PC-3 (cell line): ENCODE measurements at regions not wholly inside any gene's neighbourhood (a gene's known extent, or its start where the extent isn't known, plus 50 kb on each side); places are given as distances from the start of the nearest gene placed in this dataset.

ENCODE experiments used
- ATAC-seq: fragments of 200-7000 bp; cut with Tn5 transposase; 2 replicates; pipeline ENCODE4 v1.9.1; 2020; ENCODE audit warnings: mild to moderate bottlenecking, moderate library complexity
- BruUV-seq: library from RNA; stranded (reverse); fragments of 400-500 nt; replicated peaks from 2 replicates; lab custom pipeline; 2021; lab: Mats Ljungman, UMichigan
- CTCF ChIA-PET: fragments of 300-600 bp; sonication (Branson Sonifier 250); formaldehyde crosslinking; loops from one replicate; lab custom pipeline; 2022; ENCODE audit warnings: antibody characterized with exemption; lab: Charles Lee
- POLR2A ChIA-PET: fragments of 300-600 bp; sonication (Branson Sonifier 250); formaldehyde crosslinking; loops from one replicate; lab custom pipeline; 2022; ENCODE audit warnings: antibody characterized with exemption; ENCODE audit not compliant: unreplicated experiment; lab: Charles Lee
- DNase-seq: peaks from one replicate; pipeline ENCODE4 v3.0.0-alpha.2; 2015
- H2AFZ ChIP-seq: fragments of 300-600 bp; sonication (generic); 2 replicates; pipeline ENCODE4 v1.6.0; 2016; ENCODE audit warnings: antibody characterized with exemption, low read length
- H3F3A ChIP-seq: fragments of 300-600 bp; sonication (generic); one replicate; pipeline ENCODE4 v1.6.0; 2017; ENCODE audit warnings: antibody characterized with exemption, low read length, control low read depth, mild to moderate bottlenecking; ENCODE audit not compliant: unreplicated experiment
- H3K27ac ChIP-seq: fragments of 300-600 bp; sonication (generic); 2 replicates; pipeline ENCODE4 v1.5.1; 2016; ENCODE audit warnings: mild to moderate bottlenecking, low read length
- H3K27me3 ChIP-seq: fragments of 300-600 bp; sonication (generic); 2 replicates; pipeline ENCODE4 v1.6.1; 2016; ENCODE audit warnings: low read length, mixed read lengths
- H3K36me3 ChIP-seq: fragments of 300-600 bp; sonication (generic); 2 replicates; pipeline ENCODE4 v1.6.1; 2016; ENCODE audit warnings: low read depth, mixed run types, low read length, mixed read lengths
- H3K4me1 ChIP-seq: fragments of 300-600 bp; sonication (generic); 2 replicates; pipeline ENCODE4 v1.5.1; 2016; ENCODE audit warnings: low read length; ENCODE audit not compliant: insufficient read depth
- H3K4me2 ChIP-seq: fragments of 300-600 bp; sonication (generic); 2 replicates; pipeline ENCODE4 v1.6.0; 2016; ENCODE audit warnings: low read length
- H3K4me3 ChIP-seq: fragments of 300-600 bp; sonication (generic); 2 replicates; pipeline ENCODE4 v1.5.1; 2016; ENCODE audit warnings: mild to moderate bottlenecking, low read length, mixed read lengths
- H3K79me2 ChIP-seq: fragments of 300-600 bp; sonication (generic); 2 replicates; pipeline ENCODE4 v1.6.1; 2017; ENCODE audit warnings: low read length, mixed read lengths
- H3K9ac ChIP-seq: fragments of 300-600 bp; sonication (generic); 2 replicates; pipeline ENCODE4 v1.6.0; 2016; ENCODE audit warnings: mild to moderate bottlenecking, low read length
- H3K9me2 ChIP-seq: fragments of 300-600 bp; sonication (generic); replicated peaks from 2 replicates; pipeline ENCODE4 v1.6.1; 2016; ENCODE audit warnings: mixed run types, low read length, mixed read lengths
- H3K9me3 ChIP-seq: fragments of 300-600 bp; sonication (generic); 2 replicates; pipeline ENCODE4 v1.6.1; 2016; ENCODE audit warnings: low read length, mixed read lengths
- H4K20me1 ChIP-seq: fragments of 300-600 bp; sonication (generic); 2 replicates; pipeline ENCODE4 v1.6.1; 2016; ENCODE audit warnings: low read length, mixed read lengths
- EZH2 ChIP-seq: fragments of 300-600 bp; sonication (generic); IDR thresholded peaks from one replicate; pipeline ENCODE4 v1.6.1; 2017; ENCODE audit warnings: antibody characterized with exemption, mild to moderate bottlenecking, low read length; ENCODE audit not compliant: unreplicated experiment
- EZH2phosphoT487 ChIP-seq: fragments of 300-600 bp; sonication (generic); IDR thresholded peaks from 2 replicates; pipeline ENCODE4 v1.6.1; 2018; ENCODE audit warnings: mild to moderate bottlenecking, antibody characterized with exemption, low read length, borderline replicate concordance
- intact Hi-C: fragments of 100-400 bp; cut with micrococcal nuclease; formaldehyde crosslinking; loops from 2 replicates; pipeline ENCODE4 v1.9.0; 2023
- TF ChIP-seq, protein P1 (sequence below): fragments of 300-600 bp; sonication (generic); conservative IDR thresholded peaks from 2 replicates; pipeline ENCODE4 v1.5.1; 2017; ENCODE audit warnings: antibody characterized with exemption, low read depth, mild to moderate bottlenecking, low read length

DNA sequence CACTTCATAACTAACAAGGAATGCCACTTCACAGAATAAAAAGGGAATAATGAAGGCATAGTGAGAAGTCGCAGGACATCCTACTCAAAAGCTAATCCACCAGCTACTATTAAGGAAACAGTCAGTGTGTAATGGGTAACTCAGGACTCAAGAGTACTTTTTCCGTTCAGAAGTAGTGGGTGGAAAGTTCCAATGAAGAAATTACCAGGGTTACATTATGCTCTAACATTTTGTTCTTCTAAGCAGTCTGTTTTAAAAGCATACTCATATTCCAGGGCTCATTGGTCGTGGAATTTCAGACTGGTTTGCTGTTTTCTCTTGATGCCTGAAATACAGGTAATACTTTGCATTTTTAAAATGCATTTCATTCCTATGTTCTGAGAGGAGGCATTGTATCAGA, 222.4 kb upstream of the IRS2 start:
- Histone ChIP-seq H3K9me2 (no peaks in the 10 kb centered on the region), H3K9ac (no peak overlapping the region), H3K27me3 (no peaks in the 10 kb centered on the region), H4K20me1 (no peaks in the 10 kb centered on the region), H3K36me3 (no peaks in the 10 kb centered on the region), H3K4me2 (no peak overlapping the region), H3F3A (no peaks in the 10 kb centered on the region), H3K9me3 (no peaks in the 10 kb centered on the region), H3K79me2 (no peaks in the 10 kb centered on the region), H2AFZ (no peak overlapping the region), H3K4me1 (peaks cover 50% of the 10 kb centered on the region), H3K4me3 (no peak overlapping the region), H3K27ac (no peak overlapping the region)
- ChIA-PET POLR2A (no interaction called here), CTCF (no interaction called here)
- TF ChIP-seq EZH2phosphoT487 (no peak), EZH2 (no peak)
- TF ChIP-seq, protein P1, sequence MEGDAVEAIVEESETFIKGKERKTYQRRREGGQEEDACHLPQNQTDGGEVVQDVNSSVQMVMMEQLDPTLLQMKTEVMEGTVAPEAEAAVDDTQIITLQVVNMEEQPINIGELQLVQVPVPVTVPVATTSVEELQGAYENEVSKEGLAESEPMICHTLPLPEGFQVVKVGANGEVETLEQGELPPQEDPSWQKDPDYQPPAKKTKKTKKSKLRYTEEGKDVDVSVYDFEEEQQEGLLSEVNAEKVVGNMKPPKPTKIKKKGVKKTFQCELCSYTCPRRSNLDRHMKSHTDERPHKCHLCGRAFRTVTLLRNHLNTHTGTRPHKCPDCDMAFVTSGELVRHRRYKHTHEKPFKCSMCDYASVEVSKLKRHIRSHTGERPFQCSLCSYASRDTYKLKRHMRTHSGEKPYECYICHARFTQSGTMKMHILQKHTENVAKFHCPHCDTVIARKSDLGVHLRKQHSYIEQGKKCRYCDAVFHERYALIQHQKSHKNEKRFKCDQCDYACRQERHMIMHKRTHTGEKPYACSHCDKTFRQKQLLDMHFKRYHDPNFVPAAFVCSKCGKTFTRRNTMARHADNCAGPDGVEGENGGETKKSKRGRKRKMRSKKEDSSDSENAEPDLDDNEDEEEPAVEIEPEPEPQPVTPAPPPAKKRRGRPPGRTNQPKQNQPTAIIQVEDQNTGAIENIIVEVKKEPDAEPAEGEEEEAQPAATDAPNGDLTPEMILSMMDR, result no peak
- DNase-seq (no peak), ATAC-seq (no peak)
- intact Hi-C loops, result no loop called here
- no TSS peak for BruUV-seq

DNA sequence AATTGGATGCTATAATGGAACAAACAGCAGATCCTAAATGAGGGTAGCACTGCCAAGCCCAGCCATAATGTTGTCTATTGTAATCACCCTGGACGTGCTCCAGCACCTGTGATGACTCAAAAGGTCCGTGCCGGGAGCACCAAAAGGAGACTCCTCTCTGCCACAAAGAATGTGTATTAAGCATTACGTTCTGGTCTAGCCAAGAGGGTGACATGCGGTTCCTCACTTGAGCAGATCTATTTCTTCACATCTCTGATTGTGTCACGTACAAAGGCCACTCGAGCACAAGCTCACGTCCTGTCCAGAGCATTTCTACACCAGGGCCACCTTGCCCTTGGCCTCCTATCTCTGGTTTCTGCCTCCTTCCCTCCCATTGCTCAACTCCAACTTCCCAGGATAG, 219.9 kb upstream of the IRS2 start:
- no peaks in the 10 kb centered on the region for H3K9me2 ChIP-seq
- peak overlapping the region; percentile 22; the same call in 1 of the 2 replicates for H3K9ac ChIP-seq
- no peaks in the 10 kb centered on the region for H3K9me3 ChIP-seq
- intact Hi-C loops, result no loop called here
- no peaks in the 10 kb centered on the region for H4K20me1 ChIP-seq
- peak overlapping the region; percentile 33; the same call in 1 of the 2 replicates for H2AFZ ChIP-seq
- peak overlapping the region; percentile 67 for H3K4me2 ChIP-seq
- H3K27me3 ChIP-seq, result no peaks in the 10 kb centered on the region
- H3K36me3 ChIP-seq, result no peaks in the 10 kb centered on the region
- TF ChIP-seq EZH2 (no peak), EZH2phosphoT487 (no peak)
- TF ChIP-seq, protein P1, result no peak
- CTCF ChIA-PET, result no interaction called here
- DNase-seq (peak; percentile 94), ATAC-seq (peak; percentile 83)
- H3K4me1 ChIP-seq, result peaks cover 39% of the 10 kb centered on the region
- H3K79me2 ChIP-seq, result no peaks in the 10 kb centered on the region
- H3K4me3 ChIP-seq, result no peak overlapping the region
- no peaks in the 10 kb centered on the region for H3F3A ChIP-seq
- H3K27ac ChIP-seq, result peak overlapping the region; percentile 75
- POLR2A ChIA-PET, result no interaction called here
- BruUV-seq, result no TSS peak

DNA sequence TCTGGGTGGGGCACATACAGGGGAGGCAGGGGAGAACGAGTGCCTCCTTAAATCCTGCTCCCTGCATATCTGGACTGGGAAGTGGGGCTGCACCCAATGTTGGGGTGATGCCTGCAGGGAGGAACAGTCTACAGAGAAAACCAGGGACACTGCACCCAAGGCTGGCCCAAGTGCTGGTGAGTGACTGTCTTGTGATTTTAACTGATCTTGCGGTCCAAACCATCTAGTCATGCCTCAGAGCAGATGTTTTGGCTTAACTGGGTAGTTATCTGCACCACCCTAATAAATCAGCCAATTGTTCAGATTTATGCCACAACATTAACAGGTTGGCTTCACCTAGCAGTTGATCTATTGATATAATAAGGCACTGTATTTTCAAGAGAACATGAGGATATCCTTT, 219.2 kb upstream of the IRS2 start:
- H3K36me3 ChIP-seq, result no peaks in the 10 kb centered on the region
- H4K20me1 ChIP-seq, result no peaks in the 10 kb centered on the region
- ATAC-seq, result no peak
- peak overlapping the region; percentile 75 for H3K27ac ChIP-seq
- H2AFZ ChIP-seq, result no peak overlapping the region
- no TSS peak for BruUV-seq
- no peak for DNase-seq
- intact Hi-C loops, result no loop called here
- no peaks in the 10 kb centered on the region for H3K27me3 ChIP-seq
- no peak overlapping the region for H3K9ac ChIP-seq
- no peaks in the 10 kb centered on the region for H3K79me2 ChIP-seq
- TF ChIP-seq, protein P1, result no peak
- TF ChIP-seq EZH2 (no peak), EZH2phosphoT487 (no peak)
- no peaks in the 10 kb centered on the region for H3K9me3 ChIP-seq
- CTCF ChIA-PET, result no interaction called here
- H3K9me2 ChIP-seq, result no peaks in the 10 kb centered on the region
- H3K4me3 ChIP-seq, result no peak overlapping the region
- peak overlapping the region; percentile 67 for H3K4me2 ChIP-seq
- H3K4me1 ChIP-seq, result peaks cover 39% of the 10 kb centered on the region
- no peaks in the 10 kb centered on the region for H3F3A ChIP-seq
- POLR2A ChIA-PET, result no interaction called here
